DND-41 (cell line): ENCODE measurements at regions not wholly inside any gene's neighbourhood (a gene's known extent, or its start where the extent isn't known, plus 50 kb on each side); places are given as distances from the start of the nearest gene placed in this dataset.

Experiments used
- ATAC-seq: fragments of 200-7000 bp; cut with Tn5 transposase; 3 replicates; pipeline ENCODE4 v1.9.1; 2021; ENCODE audit warnings: low read depth; ENCODE audit not compliant: insufficient read depth
- DNase-seq: peaks from one replicate; pipeline ENCODE4 v3.0.0-alpha.2; 2020
- H2AFZ ChIP-seq: 2 replicates; pipeline ENCODE4 v1.6.0; 2012; ENCODE audit warnings: low read depth, low read length
- H3K27ac ChIP-seq: 2 replicates; pipeline ENCODE4 v1.5.1; 2012; ENCODE audit warnings: low read length, inconsistent platforms
- H3K27me3 ChIP-seq: fragments of 200-600 bp; sonication (generic); 2 replicates; pipeline ENCODE4 v1.6.0; 2012; ENCODE audit warnings: low read length, mild to moderate bottlenecking, inconsistent platforms; ENCODE audit not compliant: insufficient read depth, poor library complexity
- H3K36me3 ChIP-seq: 2 replicates; pipeline ENCODE4 v1.5.1; 2012; ENCODE audit warnings: low read length, inconsistent platforms; ENCODE audit not compliant: insufficient read depth
- H3K4me1 ChIP-seq: 2 replicates; pipeline ENCODE4 v1.5.1; 2012; ENCODE audit warnings: mild to moderate bottlenecking, low read length; ENCODE audit not compliant: insufficient read depth
- H3K4me2 ChIP-seq: 2 replicates; pipeline ENCODE4 v1.6.0; 2012; ENCODE audit warnings: mild to moderate bottlenecking, moderate library complexity, low read length, inconsistent platforms; ENCODE audit not compliant: insufficient read depth
- H3K4me3 ChIP-seq, 2 experiments: fragments of 200-600 bp in 1 of 2; shearing (Covaris generic) in 1 of 2; 2 replicates each; pipeline ENCODE4 v1.5.1; 2012 to 2016; ENCODE audit warnings: inconsistent platforms in 2 of 2, low read length in 2 of 2, mild to moderate bottlenecking in 2 of 2, low read depth in 1 of 2, moderate library complexity in 1 of 2
- H3K79me2 ChIP-seq: 2 replicates; pipeline ENCODE4 v1.6.0; 2012; ENCODE audit warnings: low read length, inconsistent platforms; ENCODE audit not compliant: insufficient read depth
- H3K9ac ChIP-seq: 2 replicates; pipeline ENCODE4 v1.6.0; 2012; ENCODE audit warnings: low read depth, mild to moderate bottlenecking, inconsistent platforms, low read length, moderate library complexity
- H3K9me3 ChIP-seq: 2 replicates; pipeline ENCODE4 v1.5.1; 2012; ENCODE audit warnings: low read length, moderate library complexity, mild to moderate bottlenecking, inconsistent platforms; ENCODE audit not compliant: insufficient read depth, severe bottlenecking
- H4K20me1 ChIP-seq: 2 replicates; pipeline ENCODE4 v1.6.0; 2012; ENCODE audit warnings: low read length; ENCODE audit not compliant: insufficient read depth
- EZH2 ChIP-seq: IDR thresholded peaks from 3 replicates; pipeline ENCODE4 v1.6.1; 2012; ENCODE audit warnings: borderline replicate concordance, low read depth, mild to moderate bottlenecking, moderate library complexity, low read length, inconsistent platforms; ENCODE audit not compliant: severe bottlenecking
- TF ChIP-seq, protein P1 (sequence below): IDR thresholded peaks from 2 replicates; pipeline ENCODE4 v1.5.1; 2012; ENCODE audit warnings: borderline replicate concordance, low read length, moderate library complexity, mild to moderate bottlenecking; ENCODE audit not compliant: poor library complexity, severe bottlenecking; ENCODE audit errors: extremely low read depth

DNA sequence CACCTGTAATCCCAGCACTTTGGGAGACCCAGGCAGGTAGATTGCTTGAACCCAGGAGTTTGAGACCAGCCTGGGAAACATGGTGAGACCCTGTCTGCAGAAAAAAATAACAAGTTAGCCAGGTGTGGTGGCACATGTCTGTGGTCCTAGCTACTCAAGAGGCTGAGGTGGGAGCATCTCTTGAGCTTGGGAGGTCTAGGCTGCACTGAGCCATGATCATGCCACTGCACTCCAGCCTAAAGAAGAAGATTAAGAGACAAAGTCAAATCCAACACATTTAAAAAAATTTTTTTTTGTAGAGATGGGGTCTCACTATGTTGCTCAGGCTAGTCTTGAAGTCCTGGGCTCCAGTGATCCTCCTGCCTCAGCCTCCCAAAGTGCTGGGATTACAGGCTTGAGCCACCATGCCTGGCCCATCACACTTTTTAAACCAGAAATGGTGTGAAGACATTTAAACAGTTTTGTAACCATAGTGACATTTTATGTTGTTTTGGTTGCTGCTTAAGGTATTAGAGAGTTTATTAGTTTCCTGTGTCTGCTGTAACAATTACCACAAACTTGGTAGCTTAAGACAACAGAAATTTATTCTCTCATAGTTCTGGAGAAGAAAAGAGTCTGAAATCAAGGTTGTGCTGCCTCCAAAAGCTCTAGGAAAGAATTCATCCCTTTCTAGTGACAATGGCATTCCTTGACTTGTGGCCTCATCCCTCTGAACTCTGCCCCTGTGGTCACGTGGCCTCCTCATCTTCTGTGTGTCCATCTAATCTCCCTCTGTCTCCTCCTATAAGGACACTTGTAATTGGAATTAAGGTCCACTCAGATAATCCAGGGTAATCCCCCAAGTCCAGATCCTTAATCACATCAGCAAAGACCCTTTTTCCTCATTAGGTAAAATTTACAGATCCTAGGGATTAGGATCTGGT is 104.6 kb upstream of the TNFAIP3 start:
- no peaks in the 10 kb centered on the region for H3K36me3 ChIP-seq
- no peak for TF ChIP-seq EZH2
- no peak overlapping the region for H3K9ac ChIP-seq
- H3K79me2 ChIP-seq, result no peaks in the 10 kb centered on the region
- H3K4me3 ChIP-seq, result no peak overlapping the region
- no peaks in the 10 kb centered on the region for H4K20me1 ChIP-seq
- H3K9me3 ChIP-seq, result no peaks in the 10 kb centered on the region
- no peak overlapping the region for H2AFZ ChIP-seq
- no peak overlapping the region for H3K4me2 ChIP-seq
- H3K27me3 ChIP-seq, result no peaks in the 10 kb centered on the region
- ATAC-seq (no peak), DNase-seq (no peak)
- peaks cover 16% of the 10 kb centered on the region for H3K4me1 ChIP-seq
- H3K27ac ChIP-seq, result no peak overlapping the region

DNA sequence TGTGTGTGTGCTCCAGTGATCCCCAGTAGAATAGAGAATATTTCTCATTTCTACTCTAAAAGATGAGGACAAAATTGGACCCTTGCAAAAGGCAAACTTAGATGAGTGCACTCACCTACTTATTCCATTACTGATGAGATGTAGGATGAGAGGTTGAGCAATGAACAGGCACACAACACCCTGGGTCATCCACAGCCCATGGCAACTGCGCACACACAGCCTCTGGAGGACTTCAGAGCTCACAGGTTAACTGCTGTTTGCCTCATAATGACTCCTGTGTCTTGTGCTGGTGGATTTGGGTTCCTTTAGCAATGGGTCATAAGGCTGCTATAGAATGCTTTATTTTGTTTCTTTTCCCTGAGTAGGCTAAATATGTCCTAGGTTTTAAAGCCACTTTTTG is 103.6 kb upstream of the TNFAIP3 start:
- no peaks in the 10 kb centered on the region for H3K9me3 ChIP-seq
- no peak overlapping the region for H3K9ac ChIP-seq
- DNase-seq (no peak), ATAC-seq (no peak)
- no peak overlapping the region for H3K4me2 ChIP-seq
- no peak for TF ChIP-seq EZH2
- TF ChIP-seq, protein P1, sequence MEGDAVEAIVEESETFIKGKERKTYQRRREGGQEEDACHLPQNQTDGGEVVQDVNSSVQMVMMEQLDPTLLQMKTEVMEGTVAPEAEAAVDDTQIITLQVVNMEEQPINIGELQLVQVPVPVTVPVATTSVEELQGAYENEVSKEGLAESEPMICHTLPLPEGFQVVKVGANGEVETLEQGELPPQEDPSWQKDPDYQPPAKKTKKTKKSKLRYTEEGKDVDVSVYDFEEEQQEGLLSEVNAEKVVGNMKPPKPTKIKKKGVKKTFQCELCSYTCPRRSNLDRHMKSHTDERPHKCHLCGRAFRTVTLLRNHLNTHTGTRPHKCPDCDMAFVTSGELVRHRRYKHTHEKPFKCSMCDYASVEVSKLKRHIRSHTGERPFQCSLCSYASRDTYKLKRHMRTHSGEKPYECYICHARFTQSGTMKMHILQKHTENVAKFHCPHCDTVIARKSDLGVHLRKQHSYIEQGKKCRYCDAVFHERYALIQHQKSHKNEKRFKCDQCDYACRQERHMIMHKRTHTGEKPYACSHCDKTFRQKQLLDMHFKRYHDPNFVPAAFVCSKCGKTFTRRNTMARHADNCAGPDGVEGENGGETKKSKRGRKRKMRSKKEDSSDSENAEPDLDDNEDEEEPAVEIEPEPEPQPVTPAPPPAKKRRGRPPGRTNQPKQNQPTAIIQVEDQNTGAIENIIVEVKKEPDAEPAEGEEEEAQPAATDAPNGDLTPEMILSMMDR, result no peak
- H4K20me1 ChIP-seq, result no peaks in the 10 kb centered on the region
- no peak overlapping the region for H3K4me3 ChIP-seq
- no peak overlapping the region for H2AFZ ChIP-seq
- no peaks in the 10 kb centered on the region for H3K79me2 ChIP-seq
- no peak overlapping the region for H3K27ac ChIP-seq
- H3K36me3 ChIP-seq, result no peaks in the 10 kb centered on the region
- H3K27me3 ChIP-seq, result no peaks in the 10 kb centered on the region
- peaks cover 26% of the 10 kb centered on the region for H3K4me1 ChIP-seq

DNA sequence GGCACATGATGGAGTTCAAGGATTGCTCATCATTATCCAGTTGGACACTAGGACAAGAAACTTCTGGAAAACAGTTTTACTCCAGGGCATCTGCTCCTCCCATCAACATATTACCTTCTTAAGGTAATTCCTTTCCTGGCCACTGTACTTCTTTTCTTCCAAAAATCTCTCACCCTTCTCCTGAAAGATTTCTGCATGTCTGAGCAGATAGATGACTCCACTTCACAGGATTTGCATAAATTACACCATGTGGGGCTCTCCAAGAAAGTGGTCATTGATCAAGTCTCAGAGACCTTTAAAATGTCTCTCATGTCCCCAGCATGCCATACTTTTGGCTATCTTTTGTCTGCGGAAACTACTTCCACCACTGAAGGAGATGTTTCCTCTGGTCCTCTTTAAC is 103.2 kb upstream of the TNFAIP3 start:
- TF ChIP-seq, protein P1, result no peak
- TF ChIP-seq EZH2, result no peak
- H3K4me1 ChIP-seq, result peaks cover 30% of the 10 kb centered on the region
- ATAC-seq, result no peak

DNA sequence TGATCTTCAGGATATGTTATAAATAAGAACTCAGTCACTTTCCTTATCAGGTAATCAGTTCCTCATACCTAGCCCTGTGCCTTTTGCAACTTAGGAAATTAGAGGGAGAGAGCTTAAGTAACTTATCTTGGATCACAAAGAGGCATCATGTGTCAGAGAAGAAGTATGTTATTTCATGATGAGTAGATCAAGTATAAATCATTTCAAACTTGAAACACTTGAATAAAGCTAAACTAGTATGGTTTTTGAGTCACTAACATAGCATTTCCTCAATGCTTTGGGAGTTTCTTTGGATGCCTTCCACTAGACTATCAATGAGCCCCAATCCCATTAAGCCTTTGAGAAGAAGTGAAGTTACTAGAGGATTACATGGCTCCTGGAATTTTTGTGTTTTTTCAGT is 102.6 kb upstream of the TNFAIP3 start:
- H3K4me3 ChIP-seq, result no peak overlapping the region
- H3K27ac ChIP-seq, result no peak overlapping the region
- no peaks in the 10 kb centered on the region for H3K27me3 ChIP-seq
- TF ChIP-seq EZH2, result no peak
- TF ChIP-seq, protein P1, result no peak
- H4K20me1 ChIP-seq, result no peaks in the 10 kb centered on the region
- no peaks in the 10 kb centered on the region for H3K9me3 ChIP-seq
- no peaks in the 10 kb centered on the region for H3K79me2 ChIP-seq
- no peak overlapping the region for H2AFZ ChIP-seq
- H3K4me2 ChIP-seq, result no peak overlapping the region
- no peak overlapping the region for H3K9ac ChIP-seq
- H3K4me1 ChIP-seq, result peaks cover 36% of the 10 kb centered on the region
- H3K36me3 ChIP-seq, result no peaks in the 10 kb centered on the region
- no peak for DNase-seq
- ATAC-seq, result no peak

More for the DNA sequence above, 103.2 kb upstream of the TNFAIP3 start:
- Histone ChIP-seq H2AFZ (no peak overlapping the region), H3K27me3 (no peaks in the 10 kb centered on the region), H3K4me3 (no peak overlapping the region), H3K27ac (no peak overlapping the region), H4K20me1 (no peaks in the 10 kb centered on the region), H3K4me2 (no peak overlapping the region), H3K9ac (no peak overlapping the region), H3K9me3 (no peaks in the 10 kb centered on the region), H3K79me2 (no peaks in the 10 kb centered on the region), H3K36me3 (no peaks in the 10 kb centered on the region)
- no peak for DNase-seq
